NCI-H82 treated with DMSO at 0.1 percent for 48 hours (cell line): ENCODE measurements at regions not wholly inside any gene's neighbourhood (a gene's known extent, or its start where the extent isn't known, plus 50 kb on each side); places are given as distances from the start of the nearest gene placed in this dataset.

Source experiments
- DNase-seq: peaks from one replicate; lab custom pipeline; 2025; ENCODE audit not compliant: unreplicated experiment; lab: John Stamatoyannopoulos, UW

DNA sequence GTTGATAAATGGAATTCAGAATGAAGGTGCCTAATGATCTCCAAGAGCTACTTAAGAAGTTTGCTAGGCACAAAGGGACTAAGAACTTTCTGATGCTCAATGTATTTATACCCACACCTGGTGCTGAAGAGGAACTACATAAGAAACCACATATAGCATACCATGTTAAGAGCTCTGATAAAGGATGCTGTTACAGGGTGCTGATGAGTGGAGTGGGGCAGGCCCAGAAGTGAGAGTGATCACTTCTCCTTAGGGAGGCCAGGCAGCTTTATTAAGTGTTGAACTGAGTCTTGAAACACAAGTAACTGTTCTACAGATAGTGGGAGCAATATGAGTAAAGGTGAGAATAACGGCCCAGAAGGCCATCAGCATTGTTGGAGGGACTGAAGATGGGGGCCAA is 68.3 kb upstream of the CHRDL1 start:
- DNase-seq = no peak

DNA sequence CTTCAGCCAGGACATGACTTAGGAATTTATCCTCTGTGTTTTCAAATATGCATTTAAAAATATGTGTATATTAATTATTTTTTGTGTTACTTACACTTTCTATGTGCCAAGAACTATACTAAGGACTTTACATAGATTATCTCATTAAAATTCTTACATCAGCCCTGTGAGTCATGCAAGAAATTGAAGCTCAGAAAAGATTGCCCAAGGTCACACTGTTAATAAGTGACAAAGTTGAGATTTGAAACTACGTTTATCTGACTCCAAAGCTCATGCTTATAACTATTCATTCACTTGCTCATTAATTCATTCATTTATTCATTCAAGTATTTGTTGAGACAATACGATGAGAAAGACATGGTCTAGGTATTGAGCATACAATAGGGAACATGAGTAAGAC is 62.9 kb upstream of the CHRDL1 start:
- DNase-seq = no peak

DNA sequence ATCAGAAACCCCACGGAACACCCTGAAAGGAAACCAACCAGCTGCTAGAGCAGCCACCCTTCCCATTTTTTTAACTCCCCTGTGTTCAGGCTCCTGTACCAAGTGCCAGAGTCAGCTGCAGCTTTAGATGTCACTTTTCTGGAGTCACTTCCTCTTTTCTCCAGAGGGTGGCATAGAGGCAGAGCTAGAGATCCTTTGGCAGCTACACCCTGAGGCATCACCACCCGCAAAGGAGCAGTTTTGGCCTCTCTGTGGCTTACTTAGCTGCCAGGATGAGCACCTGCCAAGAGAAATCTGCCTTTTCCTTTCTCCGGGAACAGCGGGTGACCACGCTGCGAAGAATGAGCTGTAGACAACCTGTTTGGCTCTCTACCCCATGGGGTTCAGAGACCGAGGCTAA is 58.0 kb upstream of the CHRDL1 start:
- no peak for DNase-seq

DNA sequence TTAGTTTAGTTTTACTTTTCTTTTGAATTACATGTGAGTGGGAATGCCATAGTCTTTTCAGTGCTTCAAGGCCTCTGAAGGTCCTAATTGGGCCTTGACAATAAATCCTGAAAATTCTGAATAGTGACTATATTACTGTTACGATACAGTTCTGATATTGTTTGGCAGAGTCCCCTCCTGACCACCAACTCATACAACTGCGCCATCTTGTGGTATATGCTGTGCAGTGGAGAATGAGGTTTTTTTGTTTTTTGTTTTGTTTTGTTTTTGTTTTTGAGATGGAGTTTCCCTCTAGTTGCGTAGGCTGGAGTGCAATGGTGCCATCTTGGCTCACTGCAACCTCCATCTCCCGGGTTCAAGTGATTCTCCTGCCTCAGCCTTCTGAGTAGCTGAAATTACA is 56.6 kb upstream of the CHRDL1 start:
- no peak for DNase-seq

DNA sequence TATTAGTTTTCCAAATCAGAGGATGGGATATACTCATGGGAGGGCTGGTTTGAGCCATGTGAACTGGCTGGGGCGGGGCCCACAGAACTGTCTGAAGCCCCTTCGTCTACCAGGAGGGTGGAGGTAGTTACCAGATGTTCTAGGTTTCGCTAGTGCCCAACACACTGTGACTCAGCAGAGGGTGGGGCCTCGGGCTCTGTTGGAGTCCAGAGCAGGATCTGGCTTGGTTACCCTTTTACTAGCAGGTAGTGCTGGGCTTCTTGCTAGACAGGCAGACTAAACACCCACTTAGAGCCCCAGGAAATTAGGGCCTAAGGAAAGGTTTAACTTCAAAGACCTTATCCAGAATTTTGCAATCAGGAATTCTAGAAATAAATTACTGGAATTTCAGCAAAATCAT is 56.2 kb upstream of the CHRDL1 start:
- DNase-seq = no peak

DNA sequence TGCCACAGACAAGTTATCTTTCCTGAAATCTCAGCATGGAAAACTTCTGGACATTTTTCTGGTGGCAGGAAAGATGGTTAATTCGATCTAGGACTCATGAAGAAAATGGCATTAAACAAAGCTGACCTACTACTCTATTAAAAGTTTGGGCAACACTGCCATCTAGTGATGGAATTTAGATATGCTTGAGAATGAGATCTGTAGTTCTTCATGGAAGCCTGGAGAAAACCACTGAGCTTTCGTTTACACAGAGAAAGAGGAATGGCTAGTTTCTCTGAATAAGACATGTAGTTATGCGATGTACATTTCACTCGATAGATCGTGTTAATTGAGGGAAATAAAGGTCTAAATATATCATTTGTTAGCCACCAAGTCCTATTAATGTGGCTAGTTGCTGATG is 51.7 kb upstream of the CHRDL1 start:
- peak; percentile 52 for DNase-seq

DNA sequence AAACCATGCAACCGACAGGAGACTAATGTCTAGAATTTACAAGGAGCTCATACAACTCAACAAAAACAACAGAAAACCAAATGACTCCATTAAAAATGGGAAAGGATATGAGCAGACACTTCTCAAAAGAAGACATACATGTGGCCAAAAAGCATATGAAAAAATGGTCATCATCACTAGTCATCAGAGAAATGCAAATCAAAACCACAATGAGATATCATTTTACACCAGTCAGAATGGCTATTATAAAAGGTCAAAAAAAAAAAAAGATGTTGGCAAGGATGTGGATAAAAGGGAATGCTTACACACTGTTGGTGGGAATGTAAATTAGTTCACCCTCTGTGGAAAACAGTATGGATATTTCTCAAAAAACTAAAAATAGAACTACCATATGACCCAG is 50.5 kb upstream of the CHRDL1 start:
- no peak for DNase-seq
